Mesenchymal stem cell (in vitro differentiated cells and primary cell): ENCODE measurements at regions not wholly inside any gene's neighbourhood (a gene's known extent, or its start where the extent isn't known, plus 50 kb on each side); places are given as distances from the start of the nearest gene placed in this dataset.

Experiments
- DNase-seq: peaks from one replicate; pipeline ENCODE4 v3.0.0-alpha.2; 2013
- H2AFZ ChIP-seq: one replicate; pipeline ENCODE4 v1.6.1; 2013; ENCODE audit warnings: low read depth, mild to moderate bottlenecking, control low read depth, inconsistent platforms, low read length, moderate library complexity
- H2AK5ac ChIP-seq: 2 replicates; pipeline ENCODE4 v1.6.1; 2013; ENCODE audit warnings: low read length, moderate library complexity, mild to moderate bottlenecking, inconsistent platforms; ENCODE audit not compliant: severe bottlenecking
- H2BK120ac ChIP-seq: one replicate; pipeline ENCODE4 v1.6.1; 2013; ENCODE audit warnings: low read depth, mild to moderate bottlenecking, inconsistent platforms, low read length, moderate library complexity
- H2BK12ac ChIP-seq, 2 experiments: one replicate each; pipeline ENCODE4 v1.6.1; 2013; ENCODE audit warnings: inconsistent platforms in 2 of 2, low read length in 2 of 2, mild to moderate bottlenecking in 2 of 2, moderate library complexity in 2 of 2, control low read depth in 1 of 2
- H2BK15ac ChIP-seq: one replicate; pipeline ENCODE4 v1.6.1; 2013; ENCODE audit warnings: mild to moderate bottlenecking, low read depth, inconsistent platforms; ENCODE audit not compliant: poor library complexity, severe bottlenecking
- H2BK5ac ChIP-seq: 2 replicates; pipeline ENCODE4 v1.6.1; 2013; ENCODE audit warnings: low read depth, mild to moderate bottlenecking, low read length, control low read depth, inconsistent platforms; ENCODE audit not compliant: poor library complexity, severe bottlenecking
- H3K14ac ChIP-seq, 2 experiments: one replicate each; pipeline ENCODE4 v1.6.1; 2013; ENCODE audit warnings: inconsistent platforms in 2 of 2, low read length in 2 of 2, control low read depth in 1 of 2, mild to moderate bottlenecking in 1 of 2, moderate library complexity in 1 of 2
- H3K18ac ChIP-seq, 2 experiments: one replicate each; pipeline ENCODE4 v1.6.1; 2013; ENCODE audit warnings: inconsistent platforms in 2 of 2, low read length in 2 of 2, control low read depth in 1 of 2, low read depth in 1 of 2, mild to moderate bottlenecking in 1 of 2
- H3K23ac ChIP-seq, 2 experiments: one replicate each; pipeline ENCODE4 v1.6.1; 2013; ENCODE audit warnings: inconsistent platforms in 2 of 2, low read length in 2 of 2, mild to moderate bottlenecking in 2 of 2, moderate library complexity in 2 of 2, control low read depth in 1 of 2
- H3K27ac ChIP-seq: 2 replicates; pipeline ENCODE4 v1.5.1; 2013; ENCODE audit warnings: mild to moderate bottlenecking, moderate library complexity, low read length, control low read depth, inconsistent platforms; ENCODE audit not compliant: poor library complexity, severe bottlenecking
- H3K27me3 ChIP-seq, 2 experiments: 2 replicates each; pipeline versions ENCODE4 v1.6.1 to v1.7.0; 2013; ENCODE audit warnings: low read length in 2 of 2, mild to moderate bottlenecking in 2 of 2, moderate library complexity in 2 of 2, control low read depth in 1 of 2, inconsistent platforms in 1 of 2; ENCODE audit not compliant: control insufficient read depth in 1 of 2, insufficient read depth in 1 of 2
- H3K36me3 ChIP-seq, 2 experiments: 2 replicates each; pipeline versions ENCODE4 v1.6.1 to v1.7.0; 2013; ENCODE audit warnings: low read length in 2 of 2, control low read depth in 1 of 2, inconsistent platforms in 1 of 2, low read depth in 1 of 2, mild to moderate bottlenecking in 1 of 2; ENCODE audit not compliant: insufficient read depth in 2 of 2, control insufficient read depth in 1 of 2
- H3K4ac ChIP-seq, 2 experiments: one replicate each; pipeline ENCODE4 v1.6.1; 2013; ENCODE audit warnings: inconsistent platforms in 2 of 2, low read length in 2 of 2, mild to moderate bottlenecking in 2 of 2, moderate library complexity in 2 of 2, control low read depth in 1 of 2, low read depth in 1 of 2
- H3K4me1 ChIP-seq: 2 replicates; pipeline ENCODE4 v1.6.1; 2013; ENCODE audit warnings: low read depth, low read length, control low read depth; ENCODE audit not compliant: control insufficient read depth, insufficient read depth
- H3K4me2 ChIP-seq: 2 replicates; pipeline ENCODE4 v1.6.1; 2013; ENCODE audit warnings: low read length, mild to moderate bottlenecking, inconsistent platforms; ENCODE audit not compliant: poor library complexity, severe bottlenecking
- H3K4me3 ChIP-seq, 2 experiments: 2 replicates each; pipeline versions ENCODE4 v1.5.1 to v1.7.0; 2013; ENCODE audit warnings: low read length in 2 of 2, mild to moderate bottlenecking in 2 of 2, control low read depth in 1 of 2, low read depth in 1 of 2; ENCODE audit not compliant: insufficient read depth in 1 of 2
- H3K79me1 ChIP-seq: replicated peaks from 2 replicates; pipeline ENCODE4 v1.6.1; 2013; ENCODE audit warnings: mild to moderate bottlenecking, control low read depth, low read length, inconsistent platforms; ENCODE audit not compliant: poor library complexity, severe bottlenecking
- H3K9ac ChIP-seq: 2 replicates; pipeline ENCODE4 v1.7.0; 2013; ENCODE audit warnings: mild to moderate bottlenecking, low read length, moderate library complexity
- H3K9me3 ChIP-seq: 2 replicates; pipeline ENCODE4 v1.7.0; 2013; ENCODE audit warnings: mild to moderate bottlenecking, low read length; ENCODE audit not compliant: control insufficient read depth
- H4K8ac ChIP-seq: one replicate; pipeline ENCODE4 v1.6.1; 2013; ENCODE audit warnings: inconsistent platforms, mild to moderate bottlenecking, low read length, moderate library complexity
- H4K91ac ChIP-seq: one replicate; pipeline ENCODE4 v1.6.1; 2013; ENCODE audit warnings: mild to moderate bottlenecking, low read length, inconsistent platforms
- whole genome bisulfite sequencing: methylation state at CpG from one replicate; pipeline ENCODE4 v1.1.7; 2013; ENCODE audit warnings: mixed read lengths; 5-methylcytosine and 5-hydroxymethylcytosine counted together

DNA sequence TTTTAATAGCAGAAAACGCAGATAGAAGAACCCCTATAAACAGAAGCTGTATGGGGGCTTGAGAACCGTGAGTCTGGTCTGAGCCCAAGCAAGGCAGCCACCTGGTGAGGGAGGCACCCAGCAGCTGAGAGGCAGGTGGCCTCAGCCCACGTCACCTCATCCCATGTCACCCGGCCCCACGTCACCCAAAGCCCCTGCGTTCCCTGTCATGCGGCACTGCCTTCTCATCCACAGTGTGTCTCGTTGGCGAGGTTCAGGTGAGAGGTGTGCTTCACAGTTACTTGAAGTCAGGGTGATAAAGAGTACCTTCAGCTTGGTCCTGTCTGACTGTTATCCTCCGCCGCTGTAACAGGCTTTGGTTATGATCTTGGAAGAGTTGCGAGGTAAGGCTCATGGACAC lies 80.6 kb upstream of the IRX4 start:
- no peak overlapping the region for H2BK120ac ChIP-seq
- H3K14ac ChIP-seq, result no peak overlapping the region
- no peak overlapping the region for H2AK5ac ChIP-seq
- H3K4me2 ChIP-seq, result no peak overlapping the region
- H3K36me3 ChIP-seq, result no peaks in the 10 kb centered on the region
- H4K91ac ChIP-seq, result no peak overlapping the region
- no peaks in the 10 kb centered on the region for H3K79me1 ChIP-seq
- H3K4me1 ChIP-seq, result no peaks in the 10 kb centered on the region
- no peak overlapping the region for H3K9ac ChIP-seq
- peaks cover 0 to 25% of the 10 kb centered on the region in 2 experiments for H3K27me3 ChIP-seq
- H3K4me3 ChIP-seq, result no peak overlapping the region
- no peak for DNase-seq
- no peaks in the 10 kb centered on the region for H3K9me3 ChIP-seq
- no peak overlapping the region for H2AFZ ChIP-seq
- no peak overlapping the region for H2BK12ac ChIP-seq
- no peak overlapping the region for H3K27ac ChIP-seq
- no peak overlapping the region for H3K18ac ChIP-seq
- no peak overlapping the region for H3K23ac ChIP-seq
- H3K4ac ChIP-seq, result no peak overlapping the region
- H4K8ac ChIP-seq, result no peak overlapping the region
- no peak overlapping the region for H2BK15ac ChIP-seq
- WGBS, result 81% methylated on average over 12 of the region's 12 CpGs
- H2BK5ac ChIP-seq, result no peak overlapping the region

DNA sequence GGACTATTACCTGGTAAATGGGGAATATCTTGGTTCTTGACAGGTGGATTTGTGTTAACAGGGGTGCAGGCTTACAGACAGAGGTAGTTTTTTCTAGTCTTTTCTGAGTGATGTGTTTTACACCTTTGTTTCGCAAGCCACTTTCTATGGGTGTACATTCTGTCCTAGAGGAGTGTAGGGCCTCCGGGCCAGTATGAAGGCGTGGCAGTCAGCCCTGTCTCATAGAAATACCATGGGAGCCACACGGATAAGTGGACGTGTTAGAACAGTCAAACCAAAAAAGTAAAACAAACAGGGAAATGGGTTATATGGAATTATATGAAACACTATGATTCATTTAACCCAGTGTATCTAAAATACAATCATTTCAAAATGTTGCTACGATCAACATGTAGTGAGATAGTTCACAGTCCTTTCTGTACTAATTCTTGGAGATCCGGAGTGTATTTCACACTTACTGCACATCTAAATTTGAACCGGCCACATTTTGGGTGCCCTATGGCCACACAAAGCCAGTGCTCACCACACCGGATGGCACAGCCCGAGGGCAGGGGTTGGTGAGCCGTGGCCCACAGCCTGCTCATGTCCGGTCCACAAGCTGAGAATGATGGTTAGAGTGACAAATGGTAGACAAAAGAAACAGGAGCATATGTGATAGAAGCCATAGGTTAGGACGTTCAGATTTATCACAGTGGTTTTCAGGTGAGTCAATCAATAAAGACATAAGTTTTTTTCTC lies 80.1 kb upstream of the IRX4 start:
- H3K9me3 ChIP-seq, result no peaks in the 10 kb centered on the region
- H3K23ac ChIP-seq, result no peak overlapping the region
- no peak overlapping the region for H3K4me3 ChIP-seq
- H2AFZ ChIP-seq, result no peak overlapping the region
- H3K27ac ChIP-seq, result no peak overlapping the region
- no peak overlapping the region for H2BK120ac ChIP-seq
- no peak overlapping the region for H3K4ac ChIP-seq
- H2BK15ac ChIP-seq, result no peak overlapping the region
- no peak overlapping the region for H3K18ac ChIP-seq
- H2BK5ac ChIP-seq, result no peak overlapping the region
- no peak overlapping the region for H4K8ac ChIP-seq
- H4K91ac ChIP-seq, result no peak overlapping the region
- no peak overlapping the region for H2AK5ac ChIP-seq
- no peak overlapping the region for H2BK12ac ChIP-seq
- WGBS, result 78% methylated on average over 10 of the region's 13 CpGs
- peaks cover 0 to 22% of the 10 kb centered on the region in 2 experiments for H3K27me3 ChIP-seq
- H3K36me3 ChIP-seq, result no peaks in the 10 kb centered on the region
- no peaks in the 10 kb centered on the region for H3K79me1 ChIP-seq
- H3K14ac ChIP-seq, result no peak overlapping the region
- H3K4me1 ChIP-seq, result no peaks in the 10 kb centered on the region
- H3K9ac ChIP-seq, result no peak overlapping the region
- DNase-seq, result no peak
- no peak overlapping the region for H3K4me2 ChIP-seq

DNA sequence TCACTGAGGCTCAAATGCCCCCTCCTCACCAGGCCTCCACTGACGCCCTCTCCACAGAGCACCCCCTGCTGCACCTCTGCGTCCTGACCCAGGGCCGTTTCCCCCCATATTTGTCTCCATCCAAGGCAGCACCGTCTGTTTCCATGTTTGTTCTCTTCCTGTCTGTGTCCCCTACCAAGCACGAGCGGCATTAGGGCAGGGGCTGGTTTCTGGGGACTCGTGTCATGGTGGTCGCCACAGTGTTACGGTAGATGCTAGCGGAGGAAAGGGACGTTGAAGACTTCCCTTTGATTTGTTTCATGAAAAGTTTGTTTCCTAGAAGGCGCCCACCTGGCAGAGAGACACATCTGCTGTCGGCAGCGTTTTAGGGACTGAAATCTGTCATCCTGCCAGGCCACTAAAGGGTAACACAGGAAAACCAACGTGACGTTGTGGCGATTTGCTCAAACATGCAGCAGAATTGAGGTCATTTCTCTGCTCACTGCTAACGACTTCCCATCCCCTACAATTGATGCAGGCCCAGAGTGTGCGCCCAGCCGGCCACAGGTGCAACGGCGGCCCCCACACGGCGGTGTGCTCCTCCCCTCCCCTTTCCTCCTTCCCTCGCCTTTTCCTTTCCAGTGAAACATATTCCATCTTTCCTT lies 79.3 kb upstream of the IRX4 start:
- DNase-seq, result no peak
- H3K27me3 ChIP-seq, result peaks cover 0 to 16% of the 10 kb centered on the region in 2 experiments
- H3K4me3 ChIP-seq, result no peak overlapping the region
- no peak overlapping the region for H2AFZ ChIP-seq
- H4K91ac ChIP-seq, result no peak overlapping the region
- WGBS, result 84% methylated on average over 20 of the region's 25 CpGs
- H2BK15ac ChIP-seq, result no peak overlapping the region
- no peak overlapping the region for H2BK12ac ChIP-seq
- H3K23ac ChIP-seq, result no peak overlapping the region
- H3K4ac ChIP-seq, result no peak overlapping the region
- H2AK5ac ChIP-seq, result no peak overlapping the region
- H2BK5ac ChIP-seq, result no peak overlapping the region
- H2BK120ac ChIP-seq, result no peak overlapping the region
- no peaks in the 10 kb centered on the region for H3K79me1 ChIP-seq
- no peaks in the 10 kb centered on the region for H3K4me1 ChIP-seq
- no peaks in the 10 kb centered on the region for H3K36me3 ChIP-seq
- H3K4me2 ChIP-seq, result no peak overlapping the region
- H3K27ac ChIP-seq, result no peak overlapping the region
- no peak overlapping the region for H3K14ac ChIP-seq
- H3K18ac ChIP-seq, result no peak overlapping the region
- H3K9ac ChIP-seq, result no peak overlapping the region
- no peak overlapping the region for H4K8ac ChIP-seq
- H3K9me3 ChIP-seq, result no peaks in the 10 kb centered on the region

DNA sequence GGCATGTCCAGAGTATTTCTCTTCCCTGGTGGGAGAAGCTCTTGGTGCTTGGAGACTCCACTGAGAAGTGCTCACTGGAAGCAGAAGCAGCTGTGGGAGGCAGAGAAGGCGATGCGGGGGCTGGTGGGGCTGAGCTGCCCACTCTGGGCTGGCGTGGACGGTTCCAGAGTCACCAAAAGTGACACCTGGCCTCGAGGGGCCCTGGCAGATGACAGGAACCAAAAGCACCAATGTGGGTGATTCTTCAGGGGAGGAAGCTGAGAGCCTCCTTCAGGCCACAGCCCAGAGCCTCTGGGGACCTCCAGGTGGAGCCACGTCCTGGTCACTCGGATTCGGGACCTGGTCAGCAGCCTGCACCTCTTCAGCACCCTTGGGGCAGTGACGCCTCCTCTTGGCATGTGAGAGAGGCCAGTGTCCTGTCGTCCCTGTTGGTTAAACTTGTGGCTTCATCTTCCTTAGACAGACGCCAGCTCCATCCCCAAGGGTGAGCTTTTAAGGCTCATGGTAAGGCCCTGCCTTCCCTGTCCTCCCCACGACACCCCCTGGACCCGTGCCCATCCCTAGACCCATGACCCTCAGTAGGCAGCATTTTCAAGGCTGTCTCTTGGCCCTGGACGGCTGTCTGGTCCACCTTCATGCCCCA lies 78.7 kb upstream of the IRX4 start:
- H3K4me2 ChIP-seq, result no peak overlapping the region
- no peak overlapping the region for H2BK15ac ChIP-seq
- no peak overlapping the region for H2BK12ac ChIP-seq
- no peaks in the 10 kb centered on the region for H3K79me1 ChIP-seq
- H3K23ac ChIP-seq, result no peak overlapping the region
- H3K27me3 ChIP-seq, result peaks cover 0 to 9% of the 10 kb centered on the region in 2 experiments
- no peak overlapping the region for H3K14ac ChIP-seq
- H2AFZ ChIP-seq, result no peak overlapping the region
- no peak overlapping the region for H3K18ac ChIP-seq
- WGBS, result 77% methylated on average over 14 of the region's 14 CpGs
- H3K9ac ChIP-seq, result no peak overlapping the region
- no peak overlapping the region for H3K4me3 ChIP-seq
- no peak overlapping the region for H4K91ac ChIP-seq
- H3K36me3 ChIP-seq, result no peaks in the 10 kb centered on the region
- H3K4me1 ChIP-seq, result no peaks in the 10 kb centered on the region
- H3K9me3 ChIP-seq, result no peaks in the 10 kb centered on the region
- H3K27ac ChIP-seq, result no peak overlapping the region
- H4K8ac ChIP-seq, result no peak overlapping the region
- no peak overlapping the region for H2BK5ac ChIP-seq
- H2AK5ac ChIP-seq, result no peak overlapping the region
- no peak overlapping the region for H2BK120ac ChIP-seq
- DNase-seq, result no peak
- H3K4ac ChIP-seq, result no peak overlapping the region
